ENCODE measurements at regions not wholly inside any gene's neighbourhood (a gene's known extent, or its start where the extent isn't known, plus 50 kb on each side); places are given as distances from the start of the nearest gene placed in this dataset.

DNA sequence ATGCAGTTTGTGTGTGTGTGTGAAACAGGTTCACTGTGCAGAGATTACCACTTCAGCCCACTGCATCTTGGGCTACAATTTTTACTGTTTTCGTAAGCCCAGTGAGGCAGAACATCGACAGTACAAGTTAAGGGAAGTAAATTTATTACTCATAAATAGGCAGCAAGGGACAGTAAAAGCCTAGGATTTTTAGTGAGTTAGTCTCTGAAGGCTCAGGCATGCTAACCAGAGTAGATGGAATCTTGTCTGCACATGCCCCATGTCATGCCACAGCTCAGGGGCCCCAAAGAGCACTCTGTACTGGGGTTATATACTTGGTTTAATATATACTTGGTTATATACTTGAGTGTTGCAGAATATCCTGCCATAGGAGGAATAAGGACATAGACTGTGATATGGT, 825.7 kb downstream of the TECRL start:
- no peak for TF ChIP-seq CTCF (IDR thresholded peaks at IDR 0.05)
- TF ChIP-seq POLR2AphosphoS5 (IDR thresholded peaks at IDR 0.05), result no peak
- TF ChIP-seq POLR2A (IDR thresholded peaks at IDR 0.05), result no peak

Data from prostate gland (tissue), 2 donors.